GM12891 (cell line): ENCODE measurements at regions not wholly inside any gene's neighbourhood (a gene's known extent, or its start where the extent isn't known, plus 50 kb on each side); places are given as distances from the start of the nearest gene placed in this dataset.

Experiments
- DNase-seq: peaks from one replicate; pipeline ENCODE4 v3.0.0; 2011; ENCODE audit warnings: low spot score; ENCODE audit not compliant: insufficient read length
- FAIRE-seq: peaks from 2 replicates; lab custom pipeline; 2011; peaks lifted over from hg19 to GRCh38; lab: Jason Lieb, UNC
- PAX5 ChIP-seq: IDR thresholded peaks from 2 replicates; pipeline ENCODE4 v1.6.1; 2011; ENCODE audit warnings: low read length, moderate library complexity, mild to moderate bottlenecking; ENCODE audit not compliant: insufficient read depth, severe bottlenecking
- POLR2A ChIP-seq: IDR thresholded peaks from 2 replicates; pipeline ENCODE4 v1.6.1; 2011; ENCODE audit warnings: low read depth, low read length, control low read depth
- POLR2AphosphoS5 ChIP-seq: IDR thresholded peaks from 2 replicates; pipeline ENCODE4 v1.6.1; 2011; ENCODE audit warnings: low read depth, low read length, control low read depth
- POU2F2 ChIP-seq: IDR thresholded peaks from 2 replicates; pipeline ENCODE4 v1.6.1; 2011; ENCODE audit warnings: low read depth, mild to moderate bottlenecking, control low read depth, low read length, moderate library complexity
- SPI1 ChIP-seq: IDR thresholded peaks from 2 replicates; pipeline ENCODE4 v1.6.1; 2011; ENCODE audit warnings: low read depth, low read length, control low read depth
- TAF1 ChIP-seq: IDR thresholded peaks from 2 replicates; pipeline ENCODE4 v1.6.1; 2011; ENCODE audit warnings: low read depth, low read length, control low read depth

DNA sequence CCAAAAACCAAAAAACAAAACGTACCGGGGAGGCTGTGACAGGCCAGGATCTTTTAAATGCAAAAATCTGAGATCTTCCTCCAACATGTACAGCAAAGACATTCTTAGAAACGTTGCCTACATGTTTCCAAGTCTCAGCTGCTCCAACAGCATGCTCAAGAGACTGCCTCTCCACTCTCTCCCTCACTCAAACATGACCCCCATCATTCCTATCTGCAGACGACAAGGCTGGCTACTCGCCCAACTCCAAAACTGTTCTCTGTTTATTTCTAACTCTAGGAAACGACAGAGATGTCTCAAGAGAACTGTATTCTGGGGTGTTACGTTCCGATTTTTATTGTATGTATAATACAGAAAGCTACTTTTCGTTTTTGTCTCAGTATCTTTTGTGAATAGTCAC lies 57.5 kb upstream of the TMCC3 start:
- TF ChIP-seq PAX5: no peak
- TF ChIP-seq SPI1: no peak
- TF ChIP-seq POU2F2: no peak
- no peak for TF ChIP-seq POLR2AphosphoS5
- no peak for TF ChIP-seq TAF1
- TF ChIP-seq POLR2A: no peak
- no peak for DNase-seq
- no peak for FAIRE-seq

DNA sequence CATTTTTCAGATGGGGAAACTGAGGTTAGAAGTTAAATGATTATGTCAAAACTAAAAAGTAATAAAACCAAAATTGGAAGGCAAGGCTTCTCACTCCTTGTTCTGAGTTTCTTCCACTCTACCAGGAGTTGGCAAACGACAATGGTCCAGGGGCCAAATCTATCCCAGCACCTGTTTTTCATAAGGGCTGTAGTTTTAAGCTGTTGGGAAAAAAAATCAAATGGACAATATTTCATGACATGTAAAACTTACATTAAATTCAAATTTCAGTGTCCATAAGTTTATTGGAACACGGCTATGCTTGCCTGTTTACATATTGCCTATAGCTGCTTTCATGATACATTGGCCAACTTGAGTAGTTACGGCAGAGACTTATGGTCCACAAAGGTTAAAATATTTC lies 56.7 kb upstream of the TMCC3 start:
- TF ChIP-seq POLR2A (no peak), POLR2AphosphoS5 (no peak)
- no peak for DNase-seq
- FAIRE-seq: no peak

DNA sequence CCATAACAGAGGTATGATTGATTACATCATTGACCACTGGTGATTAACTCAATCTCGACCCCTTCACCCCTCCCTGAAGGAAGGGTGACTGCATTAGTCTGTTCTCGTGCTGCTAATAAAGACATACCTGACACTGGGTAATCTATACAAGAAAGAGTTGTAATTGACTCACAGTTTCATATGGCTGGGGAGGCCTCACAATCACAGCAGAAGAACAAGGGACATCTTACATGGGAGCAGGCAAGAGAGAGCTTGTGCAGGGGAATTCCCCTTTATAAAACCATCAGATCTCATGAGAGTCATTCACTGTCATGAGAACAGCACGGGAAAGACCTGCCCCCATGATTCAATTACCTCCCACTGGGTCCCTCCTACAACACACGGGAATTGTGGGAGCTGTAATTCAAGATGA lies 55.9 kb upstream of the TMCC3 start:
- no peak for DNase-seq
- TF ChIP-seq POLR2A: no peak
- TF ChIP-seq PAX5: no peak
- no peak for TF ChIP-seq TAF1
- TF ChIP-seq POU2F2: no peak
- no peak for TF ChIP-seq SPI1
- no peak for TF ChIP-seq POLR2AphosphoS5
- FAIRE-seq: peak; percentile 64

DNA sequence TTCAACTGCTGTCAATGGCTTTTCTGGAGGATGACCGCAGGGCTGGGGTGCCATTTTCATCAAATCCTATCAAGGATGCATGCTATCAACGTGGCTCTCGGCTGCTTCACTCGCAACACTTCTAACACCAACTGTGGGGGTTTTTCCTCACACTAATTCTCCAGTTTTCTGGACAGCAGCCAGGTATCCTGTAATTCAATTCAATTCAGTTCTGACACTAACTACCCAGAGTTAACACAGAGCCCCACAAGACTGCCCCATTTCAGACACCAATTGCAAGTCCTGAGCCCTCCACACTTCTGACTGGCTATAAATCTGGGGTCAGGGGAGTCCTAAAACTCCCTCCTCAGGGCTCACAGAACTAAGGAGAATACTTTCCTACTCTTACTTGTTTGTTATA lies 55.3 kb upstream of the TMCC3 start:
- TF ChIP-seq TAF1 (no peak), POLR2AphosphoS5 (no peak), POU2F2 (no peak), POLR2A (no peak), PAX5 (no peak), SPI1 (no peak)
- no peak for DNase-seq
- FAIRE-seq: no peak

DNA sequence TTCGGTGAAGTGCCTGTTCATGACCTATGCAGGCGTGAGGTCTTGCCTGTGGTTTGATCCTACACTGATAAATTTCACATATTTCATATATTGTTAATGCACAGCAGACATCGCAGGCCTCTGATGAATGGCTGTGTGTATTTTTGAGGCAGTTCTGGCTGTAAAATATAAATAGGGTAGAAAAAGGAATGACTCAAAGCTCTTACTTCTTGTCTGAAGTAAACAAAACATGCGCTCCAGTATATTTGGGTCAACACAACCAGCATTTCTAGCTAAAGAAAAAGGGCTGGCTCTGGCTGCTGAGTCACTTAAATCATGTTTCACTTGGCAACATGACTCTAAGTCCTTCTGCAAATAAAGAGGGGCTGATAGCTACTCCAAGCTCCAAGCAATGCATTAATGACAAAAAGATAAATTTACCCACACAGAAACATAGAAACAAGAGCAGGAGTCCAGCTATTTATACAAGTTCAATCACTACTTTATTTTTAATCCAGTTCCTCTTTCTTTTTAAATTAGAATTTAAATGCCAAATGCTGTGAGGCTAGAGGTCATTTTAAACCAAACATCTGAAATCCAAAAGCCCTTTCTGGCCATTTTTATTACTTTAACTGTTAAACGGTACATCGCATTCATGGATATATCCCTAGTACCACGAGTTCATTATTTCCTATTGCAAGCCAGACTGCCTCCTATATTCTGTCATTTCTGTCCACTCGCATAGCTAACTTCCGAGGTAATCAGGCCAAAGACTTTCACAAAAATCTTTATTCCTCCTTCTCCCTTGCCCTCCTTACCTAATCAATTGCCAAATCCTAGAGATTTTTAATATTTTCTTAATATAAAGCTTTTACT lies 54.3 kb upstream of the TMCC3 start:
- DNase-seq (no peak), FAIRE-seq (peak; percentile 16)
- TF ChIP-seq SPI1 (no peak), POU2F2 (no peak), POLR2AphosphoS5 (no peak), PAX5 (no peak), POLR2A (no peak), TAF1 (no peak)

DNA sequence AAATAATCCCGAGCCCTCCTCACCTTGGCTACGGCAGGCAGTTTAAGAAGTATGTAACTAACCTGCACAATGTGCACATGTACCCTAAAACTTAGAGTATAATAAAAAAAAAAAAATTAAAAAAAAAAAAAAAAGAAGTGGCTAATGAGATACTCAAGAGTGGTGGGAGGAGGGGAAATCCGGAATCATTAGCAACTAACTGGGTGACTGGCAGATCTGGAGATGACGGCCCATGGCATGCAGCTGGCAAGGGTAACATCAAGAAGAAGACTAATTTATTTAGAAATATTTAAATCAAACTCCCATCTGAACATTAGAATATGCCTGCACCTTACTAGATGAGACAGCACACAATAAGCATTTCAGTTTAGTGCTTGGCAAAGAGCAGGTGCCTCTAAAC lies 52.3 kb upstream of the TMCC3 start:
- FAIRE-seq (no peak), DNase-seq (no peak)
- TF ChIP-seq POLR2A (no peak), SPI1 (no peak), POU2F2 (no peak), PAX5 (no peak), POLR2AphosphoS5 (no peak), TAF1 (no peak)

DNA sequence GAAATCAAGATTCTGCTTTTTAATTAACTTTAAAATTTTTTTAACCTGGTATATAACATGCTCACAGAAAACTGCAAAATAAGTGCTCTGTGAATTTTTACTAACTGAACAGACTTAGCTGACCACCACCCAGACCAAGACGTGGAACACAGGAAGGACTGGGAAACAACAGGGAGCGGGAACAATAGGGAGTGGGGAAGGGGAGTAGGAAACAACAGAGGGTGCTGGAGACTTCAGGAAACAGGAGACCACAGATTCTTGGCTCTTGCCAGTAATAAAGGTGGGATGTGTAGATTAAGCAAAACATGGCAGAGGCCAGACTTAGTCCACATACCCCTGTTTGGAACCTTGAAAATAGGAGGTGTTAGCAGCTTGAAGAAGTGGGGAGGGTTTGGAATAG lies 51.4 kb upstream of the TMCC3 start:
- no peak for DNase-seq
- TF ChIP-seq POU2F2 (no peak), TAF1 (no peak), POLR2AphosphoS5 (no peak), PAX5 (no peak), SPI1 (no peak), POLR2A (no peak)
- no peak for FAIRE-seq

DNA sequence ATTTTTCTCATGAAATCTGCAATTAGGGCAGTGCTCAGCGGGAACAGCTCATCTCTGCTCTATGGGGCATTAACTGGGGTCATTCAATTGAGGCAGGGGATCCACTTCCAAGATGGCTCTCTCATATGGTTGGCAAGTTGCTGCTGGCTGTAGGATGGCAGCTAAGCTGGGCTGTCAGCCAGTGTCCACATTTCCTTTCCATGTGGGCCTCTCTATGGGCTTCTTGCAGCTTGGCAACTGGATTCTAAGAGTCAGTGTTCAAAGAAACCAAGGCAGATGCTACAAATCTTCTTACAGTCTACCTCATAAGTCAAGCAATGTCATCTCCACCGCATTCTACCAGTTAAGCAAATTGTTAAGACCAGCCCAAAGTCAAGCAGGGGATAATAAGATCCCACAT lies 50.3 kb upstream of the TMCC3 start:
- no peak for TF ChIP-seq POU2F2
- no peak for TF ChIP-seq POLR2A
- TF ChIP-seq POLR2AphosphoS5: no peak
- TF ChIP-seq PAX5: no peak
- TF ChIP-seq TAF1: no peak
- TF ChIP-seq SPI1: no peak
- FAIRE-seq (no peak), DNase-seq (no peak)
